PC-3 (cell line): ENCODE measurements at regions not wholly inside any gene's neighbourhood (a gene's known extent, or its start where the extent isn't known, plus 50 kb on each side); places are given as distances from the start of the nearest gene placed in this dataset.

ENCODE experiments used
- ATAC-seq: fragments of 200-7000 bp; cut with Tn5 transposase; 2 replicates; pipeline ENCODE4 v1.9.1; 2020; ENCODE audit warnings: mild to moderate bottlenecking, moderate library complexity
- BruUV-seq: library from RNA; stranded (reverse); fragments of 400-500 nt; replicated peaks from 2 replicates; lab custom pipeline; 2021; lab: Mats Ljungman, UMichigan
- CTCF ChIA-PET: fragments of 300-600 bp; sonication (Branson Sonifier 250); formaldehyde crosslinking; loops from one replicate; lab custom pipeline; 2022; ENCODE audit warnings: antibody characterized with exemption; lab: Charles Lee
- POLR2A ChIA-PET: fragments of 300-600 bp; sonication (Branson Sonifier 250); formaldehyde crosslinking; loops from one replicate; lab custom pipeline; 2022; ENCODE audit warnings: antibody characterized with exemption; ENCODE audit not compliant: unreplicated experiment; lab: Charles Lee
- DNase-seq: peaks from one replicate; pipeline ENCODE4 v3.0.0-alpha.2; 2015
- H2AFZ ChIP-seq: fragments of 300-600 bp; sonication (generic); 2 replicates; pipeline ENCODE4 v1.6.0; 2016; ENCODE audit warnings: antibody characterized with exemption, low read length
- H3F3A ChIP-seq: fragments of 300-600 bp; sonication (generic); one replicate; pipeline ENCODE4 v1.6.0; 2017; ENCODE audit warnings: antibody characterized with exemption, low read length, control low read depth, mild to moderate bottlenecking; ENCODE audit not compliant: unreplicated experiment
- H3K27ac ChIP-seq: fragments of 300-600 bp; sonication (generic); 2 replicates; pipeline ENCODE4 v1.5.1; 2016; ENCODE audit warnings: mild to moderate bottlenecking, low read length
- H3K27me3 ChIP-seq: fragments of 300-600 bp; sonication (generic); 2 replicates; pipeline ENCODE4 v1.6.1; 2016; ENCODE audit warnings: low read length, mixed read lengths
- H3K36me3 ChIP-seq: fragments of 300-600 bp; sonication (generic); 2 replicates; pipeline ENCODE4 v1.6.1; 2016; ENCODE audit warnings: low read depth, mixed run types, low read length, mixed read lengths
- H3K4me1 ChIP-seq: fragments of 300-600 bp; sonication (generic); 2 replicates; pipeline ENCODE4 v1.5.1; 2016; ENCODE audit warnings: low read length; ENCODE audit not compliant: insufficient read depth
- H3K4me2 ChIP-seq: fragments of 300-600 bp; sonication (generic); 2 replicates; pipeline ENCODE4 v1.6.0; 2016; ENCODE audit warnings: low read length
- H3K4me3 ChIP-seq: fragments of 300-600 bp; sonication (generic); 2 replicates; pipeline ENCODE4 v1.5.1; 2016; ENCODE audit warnings: mild to moderate bottlenecking, low read length, mixed read lengths
- H3K79me2 ChIP-seq: fragments of 300-600 bp; sonication (generic); 2 replicates; pipeline ENCODE4 v1.6.1; 2017; ENCODE audit warnings: low read length, mixed read lengths
- H3K9ac ChIP-seq: fragments of 300-600 bp; sonication (generic); 2 replicates; pipeline ENCODE4 v1.6.0; 2016; ENCODE audit warnings: mild to moderate bottlenecking, low read length
- H3K9me2 ChIP-seq: fragments of 300-600 bp; sonication (generic); replicated peaks from 2 replicates; pipeline ENCODE4 v1.6.1; 2016; ENCODE audit warnings: mixed run types, low read length, mixed read lengths
- H3K9me3 ChIP-seq: fragments of 300-600 bp; sonication (generic); 2 replicates; pipeline ENCODE4 v1.6.1; 2016; ENCODE audit warnings: low read length, mixed read lengths
- H4K20me1 ChIP-seq: fragments of 300-600 bp; sonication (generic); 2 replicates; pipeline ENCODE4 v1.6.1; 2016; ENCODE audit warnings: low read length, mixed read lengths
- CTCF ChIP-seq: fragments of 300-600 bp; sonication (generic); conservative IDR thresholded peaks from 2 replicates; pipeline ENCODE4 v1.5.1; 2017; ENCODE audit warnings: antibody characterized with exemption, low read depth, mild to moderate bottlenecking, low read length
- EZH2 ChIP-seq: fragments of 300-600 bp; sonication (generic); IDR thresholded peaks from one replicate; pipeline ENCODE4 v1.6.1; 2017; ENCODE audit warnings: antibody characterized with exemption, mild to moderate bottlenecking, low read length; ENCODE audit not compliant: unreplicated experiment
- EZH2phosphoT487 ChIP-seq: fragments of 300-600 bp; sonication (generic); IDR thresholded peaks from 2 replicates; pipeline ENCODE4 v1.6.1; 2018; ENCODE audit warnings: mild to moderate bottlenecking, antibody characterized with exemption, low read length, borderline replicate concordance
- intact Hi-C: fragments of 100-400 bp; cut with micrococcal nuclease; formaldehyde crosslinking; loops from 2 replicates; pipeline ENCODE4 v1.9.0; 2023

GRCh38 chr2:172281648-172282570 lies 145.5 kb upstream of the ITGA6 start:
- H3K4me1 ChIP-seq, result peaks cover 34% of the 10 kb centered on the region
- no peak overlapping the region for H3K9ac ChIP-seq
- TF ChIP-seq EZH2phosphoT487, result no peak
- TF ChIP-seq EZH2, result no peak
- TF ChIP-seq CTCF, result no peak
- no peaks in the 10 kb centered on the region for H3K79me2 ChIP-seq
- H4K20me1 ChIP-seq, result no peaks in the 10 kb centered on the region
- BruUV-seq, result no TSS peak
- intact Hi-C loops, result no loop called here
- peak; percentile 78 for ATAC-seq
- no peaks in the 10 kb centered on the region for H3K9me2 ChIP-seq
- H3F3A ChIP-seq, result no peaks in the 10 kb centered on the region
- no peaks in the 10 kb centered on the region for H3K36me3 ChIP-seq
- H2AFZ ChIP-seq, result no peak overlapping the region
- CTCF ChIA-PET, result interaction anchor here (1.0 kb wide), 1 partner anchor 180 kb away, joined by 5 read pairs; no protein-coding TSS in a partner anchor
- no peaks in the 10 kb centered on the region for H3K9me3 ChIP-seq
- H3K27me3 ChIP-seq, result no peaks in the 10 kb centered on the region
- POLR2A ChIA-PET, result interaction anchor here (0.6 kb wide), 2 partner anchors 59 to 151 kb away, joined by 3 to 4 read pairs; no protein-coding TSS in a partner anchor
- no peak overlapping the region for H3K4me3 ChIP-seq
- peak; percentile 76 for DNase-seq
- peak overlapping the region; percentile 26; the same call in 1 of the 2 replicates for H3K4me2 ChIP-seq
- H3K27ac ChIP-seq, result peak overlapping the region; percentile 51

GRCh38 chr2:172282944-172283343 lies 144.4 kb upstream of the ITGA6 start:
- ATAC-seq, result peak; percentile 45
- CTCF ChIA-PET, result interaction anchor here (0.7 kb wide), 1 partner anchor 173 kb away, joined by 3 read pairs; no protein-coding TSS in a partner anchor

More at GRCh38 chr2:172282944-172283343, 144.4 kb upstream of the ITGA6 start:
- Histone ChIP-seq H3K9me3 (no peaks in the 10 kb centered on the region), H3K27me3 (no peaks in the 10 kb centered on the region), H2AFZ (0 out of 2 replicates have a peak overlapping the region, but pooled peaks have one; percentile 3), H4K20me1 (no peaks in the 10 kb centered on the region), H3K9me2 (no peaks in the 10 kb centered on the region), H3K36me3 (no peaks in the 10 kb centered on the region), H3K27ac (no peak overlapping the region), H3K4me3 (no peak overlapping the region), H3K9ac (no peak overlapping the region), H3K79me2 (no peaks in the 10 kb centered on the region), H3F3A (no peaks in the 10 kb centered on the region), H3K4me2 (0 out of 2 replicates have a peak overlapping the region, but pooled peaks have one; percentile 6), H3K4me1 (peaks cover 44% of the 10 kb centered on the region)
- no TSS peak for BruUV-seq
- POLR2A ChIA-PET, result interaction anchor here (0.6 kb wide), 2 partner anchors 58 to 150 kb away, joined by 3 to 4 read pairs; no protein-coding TSS in a partner anchor
- DNase-seq, result peak; percentile 66
- intact Hi-C loops, result no loop called here
- TF ChIP-seq CTCF (no peak), EZH2phosphoT487 (no peak), EZH2 (no peak)
